Astrocyte of the spinal cord (primary cell): ENCODE measurements at regions not wholly inside any gene's neighbourhood (a gene's known extent, or its start where the extent isn't known, plus 50 kb on each side); places are given as distances from the start of the nearest gene placed in this dataset.

Experiments
- DNase-seq: peaks from one replicate; pipeline ENCODE4 v3.0.0; 2011; ENCODE audit warnings: low read depth, low spot score
- H3K4me3 ChIP-seq: 2 replicates; pipeline ENCODE4 v1.5.1; 2011; ENCODE audit warnings: low read depth, mild to moderate bottlenecking, low read length, moderate library complexity
- in situ Hi-C: cut with HindIII; loops from 2 replicates; pipeline ENCODE4 v1.10.0; 2017; ENCODE audit warnings: low sequenced_read_pairs
- TF ChIP-seq, protein P1 (sequence below): IDR thresholded peaks from 2 replicates; pipeline ENCODE4 v1.5.1; 2012; ENCODE audit warnings: low read depth, mild to moderate bottlenecking, low read length, inconsistent platforms

DNA sequence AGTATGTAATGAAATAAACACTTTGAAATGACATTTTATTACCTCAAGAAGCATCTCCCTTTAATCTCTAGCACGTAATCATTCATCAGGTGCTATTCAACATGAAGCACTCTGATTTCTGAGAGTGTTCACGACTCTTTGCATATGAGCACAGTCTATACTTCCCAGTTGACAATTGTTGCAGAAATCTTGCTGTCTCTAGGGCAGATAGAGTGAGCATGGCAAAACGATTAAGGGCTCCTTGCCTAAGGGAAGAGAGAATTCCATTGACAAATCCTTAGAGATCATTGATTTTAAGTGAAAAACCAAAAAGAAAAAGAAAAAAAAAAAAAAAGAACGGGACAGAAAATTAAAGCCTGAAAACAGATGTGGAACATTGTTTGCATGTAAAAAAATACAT lies 107.6 kb downstream of the C12orf50 start:
- H3K4me3 ChIP-seq: no peak overlapping the region
- TF ChIP-seq, protein P1, sequence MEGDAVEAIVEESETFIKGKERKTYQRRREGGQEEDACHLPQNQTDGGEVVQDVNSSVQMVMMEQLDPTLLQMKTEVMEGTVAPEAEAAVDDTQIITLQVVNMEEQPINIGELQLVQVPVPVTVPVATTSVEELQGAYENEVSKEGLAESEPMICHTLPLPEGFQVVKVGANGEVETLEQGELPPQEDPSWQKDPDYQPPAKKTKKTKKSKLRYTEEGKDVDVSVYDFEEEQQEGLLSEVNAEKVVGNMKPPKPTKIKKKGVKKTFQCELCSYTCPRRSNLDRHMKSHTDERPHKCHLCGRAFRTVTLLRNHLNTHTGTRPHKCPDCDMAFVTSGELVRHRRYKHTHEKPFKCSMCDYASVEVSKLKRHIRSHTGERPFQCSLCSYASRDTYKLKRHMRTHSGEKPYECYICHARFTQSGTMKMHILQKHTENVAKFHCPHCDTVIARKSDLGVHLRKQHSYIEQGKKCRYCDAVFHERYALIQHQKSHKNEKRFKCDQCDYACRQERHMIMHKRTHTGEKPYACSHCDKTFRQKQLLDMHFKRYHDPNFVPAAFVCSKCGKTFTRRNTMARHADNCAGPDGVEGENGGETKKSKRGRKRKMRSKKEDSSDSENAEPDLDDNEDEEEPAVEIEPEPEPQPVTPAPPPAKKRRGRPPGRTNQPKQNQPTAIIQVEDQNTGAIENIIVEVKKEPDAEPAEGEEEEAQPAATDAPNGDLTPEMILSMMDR: no peak
- no peak for DNase-seq
- in situ Hi-C loops: no loop called here

DNA sequence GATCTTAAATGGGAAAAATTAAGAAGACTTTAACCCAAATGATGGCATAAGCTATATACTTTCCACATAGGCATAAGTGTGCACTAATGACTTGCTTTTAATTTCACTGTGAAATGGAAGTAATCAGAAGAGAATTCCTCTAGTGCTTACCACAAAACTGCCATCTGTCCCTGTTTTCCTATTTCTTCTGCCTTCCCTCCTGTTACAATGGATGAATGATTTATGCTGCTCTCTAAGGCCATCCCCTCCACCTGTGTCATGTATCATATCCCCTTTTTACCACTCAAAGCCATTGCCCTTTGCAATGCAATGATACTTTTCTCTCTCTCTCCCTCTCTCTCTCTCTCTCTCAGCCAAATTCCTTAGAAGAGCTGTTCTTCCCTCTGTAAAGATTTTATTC lies 109.1 kb downstream of the C12orf50 start:
- no peak for DNase-seq
- TF ChIP-seq, protein P1: no peak
- in situ Hi-C loops: no loop called here
- H3K4me3 ChIP-seq: no peak overlapping the region

DNA sequence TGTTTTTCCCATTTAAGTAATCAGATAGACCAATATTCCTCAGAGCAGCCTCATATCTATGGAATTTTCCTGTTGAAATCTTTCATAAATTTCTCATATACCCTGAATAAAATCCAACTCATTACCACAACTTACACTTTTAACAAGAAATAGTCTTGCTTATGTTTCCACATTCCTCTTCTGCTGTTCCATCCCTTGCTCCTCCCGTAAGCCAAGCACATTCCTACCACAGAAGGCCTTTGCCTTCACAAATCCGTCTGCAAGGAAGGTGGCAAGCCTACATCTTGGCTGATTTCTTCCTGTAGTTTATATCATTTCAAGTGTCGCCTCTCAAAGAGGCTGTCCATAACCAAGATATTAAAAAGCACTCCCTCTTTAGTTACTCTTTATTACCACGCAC lies 127.7 kb downstream of the C12orf50 start:
- no peak for DNase-seq
- no peak overlapping the region for H3K4me3 ChIP-seq
- in situ Hi-C loops: no loop called here
- TF ChIP-seq, protein P1: no peak

DNA sequence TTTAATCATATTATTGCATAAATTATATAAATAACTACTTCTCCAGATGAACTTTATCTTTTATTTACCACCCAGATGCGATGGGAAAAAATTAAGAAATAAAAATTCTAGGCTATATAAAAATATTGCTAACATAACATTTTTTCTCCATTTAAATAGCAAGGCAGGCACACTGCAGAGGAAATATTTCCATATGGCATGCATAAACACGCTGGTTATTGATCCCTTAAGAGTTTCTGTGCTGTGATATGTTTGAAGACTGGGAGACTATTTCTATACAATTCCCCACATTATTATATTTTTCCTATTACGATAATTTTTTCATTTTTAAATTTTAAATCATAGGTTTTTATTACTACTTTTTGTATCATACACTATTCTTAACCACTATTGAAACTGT lies 131.5 kb downstream of the C12orf50 start:
- DNase-seq: no peak
- in situ Hi-C loops: no loop called here
- TF ChIP-seq, protein P1: no peak
- no peak overlapping the region for H3K4me3 ChIP-seq

DNA sequence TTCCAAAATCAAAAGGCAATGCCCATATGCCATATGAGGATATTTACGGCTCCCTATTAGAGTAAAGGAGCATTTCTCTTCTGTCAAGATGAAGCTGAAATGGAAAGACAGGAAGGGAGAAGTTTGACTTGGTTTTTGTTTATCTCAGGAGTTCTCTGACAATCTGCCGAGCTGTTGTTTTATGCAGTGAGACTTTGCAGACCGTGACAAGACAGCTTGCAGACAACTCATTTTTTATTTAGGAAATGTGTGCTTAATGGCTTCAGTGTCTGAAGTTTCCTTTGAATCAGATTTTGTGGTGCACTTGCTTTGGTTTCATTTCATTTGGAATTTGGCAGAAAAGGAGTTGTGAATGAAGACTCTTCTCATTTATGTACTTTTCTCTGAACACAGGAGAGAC lies 145.4 kb downstream of the C12orf50 start:
- no peak overlapping the region for H3K4me3 ChIP-seq
- TF ChIP-seq, protein P1: no peak
- no peak for DNase-seq
- in situ Hi-C loops: no loop called here

DNA sequence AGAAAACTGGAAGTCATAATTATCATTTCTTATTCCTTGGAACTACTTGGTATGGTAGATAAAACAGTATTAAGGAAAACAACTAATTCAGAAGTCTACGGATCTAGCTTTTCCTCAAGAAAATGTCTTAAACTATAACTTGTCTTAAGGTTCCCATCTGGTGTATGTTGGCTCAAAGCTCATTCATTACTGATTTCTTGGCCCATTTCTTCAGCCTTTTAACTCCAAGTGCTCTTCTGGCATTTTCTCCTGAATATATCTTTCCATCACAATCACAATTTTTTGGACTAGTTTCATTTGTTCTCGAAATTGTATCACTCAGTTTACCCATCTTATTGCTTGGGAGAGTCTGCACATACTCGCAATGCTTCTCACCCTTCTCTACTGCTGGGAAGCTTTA lies 150.1 kb downstream of the C12orf50 start:
- no peak overlapping the region for H3K4me3 ChIP-seq
- no peak for DNase-seq
- in situ Hi-C loops: no loop called here
- TF ChIP-seq, protein P1: no peak
